ENCODE measurements at regions not wholly inside any gene's neighbourhood (a gene's known extent, or its start where the extent isn't known, plus 50 kb on each side); places are given as distances from the start of the nearest gene placed in this dataset.

DNA sequence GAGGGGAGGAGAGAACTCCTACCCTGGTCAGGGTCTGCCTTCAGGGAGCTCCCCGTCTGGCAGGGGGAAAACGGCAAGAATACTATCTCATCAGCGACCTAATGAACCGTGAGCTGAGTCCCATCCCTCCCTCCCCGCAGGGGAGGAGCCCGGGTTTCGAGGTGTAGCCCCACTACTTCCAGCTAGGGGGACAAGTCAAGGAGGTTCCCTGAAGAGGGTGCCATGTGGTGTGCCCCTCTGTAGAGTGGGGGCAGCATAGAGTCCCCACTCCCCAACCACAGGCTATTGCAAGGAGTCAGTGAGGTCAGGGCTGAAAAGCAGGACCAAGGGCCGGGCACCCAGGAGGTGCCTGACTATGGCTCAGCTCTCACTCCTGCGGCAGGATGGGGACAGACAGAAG, 50.9 kb upstream of the RXRA start:
- Histone ChIP-seq H3K4me2 (ENCODE audit: low read length) (no peak overlapping the region), H3K79me2 (ENCODE audit: insufficient read depth, low read length) (no peaks in the 10 kb centered on the region), H3K4me3 (replicated peaks in 1 of 2; ENCODE audit: low read depth in 1 of 2, low read length in 2 of 2) (no peak overlapping the region), H3K9ac (ENCODE audit: low read length) (no peak overlapping the region), H3K9me2 (ENCODE audit: insufficient read depth) (no peaks in the 10 kb centered on the region), H3K36me3 (ENCODE audit: control insufficient read depth in 1 of 2, insufficient read depth in 2 of 2, low read length in 2 of 2) (no peaks in the 10 kb centered on the region), H2AFZ (ENCODE audit: low read depth, low read length, poor library complexity, severe bottlenecking) (no peak overlapping the region), H3K27ac (ENCODE audit: low read depth, low read length) (no peak overlapping the region), H3K27me3 (ENCODE audit: insufficient read depth, low read length) (no peaks in the 10 kb centered on the region), H3K4me1 (ENCODE audit: control insufficient read depth in 1 of 2, insufficient read depth in 2 of 2, low read length in 2 of 2) (no peaks in the 10 kb centered on the region), H4K20me1 (ENCODE audit: insufficient read depth) (no peaks in the 10 kb centered on the region), H3K9me3 (ENCODE audit: control insufficient read depth in 1 of 2, insufficient read depth in 1 of 2, low read depth in 1 of 2, low read length in 2 of 2) (peaks cover 0 to 5% of the 10 kb centered on the region in 2 experiments; a peak in 1 of 4 replicates)
- ChIA-PET RAD21 (ENCODE audit: low non-redundant PET in 1 of 2, low total read pairs in 2 of 2, uncharacterized antibody in 2 of 2, unreplicated experiment in 2 of 2) (no interaction called here), POLR2A (no interaction called here), CTCF (no interaction called here)
- DNase-seq (ENCODE audit: low read depth, low spot score) (no peak), ATAC-seq (peak; percentile 68)
- TF ChIP-seq EZH2phosphoT487 (IDR thresholded peaks at IDR 0.05; ENCODE audit: borderline replicate concordance) (no peak), CTCF (IDR thresholded peaks at IDR 0.05 in 2 of 3, conservative IDR thresholded peaks at IDR 0.05 in 1 of 3; ENCODE audit: borderline replicate concordance in 1 of 3, insufficient read depth in 1 of 3, low read depth in 2 of 3, low read length in 2 of 3) (peak in 1 of 3 experiments; percentile 2; a peak in 1 of 6 replicates)
- no TSS peak for BruUV-seq (replicated peaks)
- intact Hi-C loops (cut with micrococcal nuclease), result no loop called here

DNA sequence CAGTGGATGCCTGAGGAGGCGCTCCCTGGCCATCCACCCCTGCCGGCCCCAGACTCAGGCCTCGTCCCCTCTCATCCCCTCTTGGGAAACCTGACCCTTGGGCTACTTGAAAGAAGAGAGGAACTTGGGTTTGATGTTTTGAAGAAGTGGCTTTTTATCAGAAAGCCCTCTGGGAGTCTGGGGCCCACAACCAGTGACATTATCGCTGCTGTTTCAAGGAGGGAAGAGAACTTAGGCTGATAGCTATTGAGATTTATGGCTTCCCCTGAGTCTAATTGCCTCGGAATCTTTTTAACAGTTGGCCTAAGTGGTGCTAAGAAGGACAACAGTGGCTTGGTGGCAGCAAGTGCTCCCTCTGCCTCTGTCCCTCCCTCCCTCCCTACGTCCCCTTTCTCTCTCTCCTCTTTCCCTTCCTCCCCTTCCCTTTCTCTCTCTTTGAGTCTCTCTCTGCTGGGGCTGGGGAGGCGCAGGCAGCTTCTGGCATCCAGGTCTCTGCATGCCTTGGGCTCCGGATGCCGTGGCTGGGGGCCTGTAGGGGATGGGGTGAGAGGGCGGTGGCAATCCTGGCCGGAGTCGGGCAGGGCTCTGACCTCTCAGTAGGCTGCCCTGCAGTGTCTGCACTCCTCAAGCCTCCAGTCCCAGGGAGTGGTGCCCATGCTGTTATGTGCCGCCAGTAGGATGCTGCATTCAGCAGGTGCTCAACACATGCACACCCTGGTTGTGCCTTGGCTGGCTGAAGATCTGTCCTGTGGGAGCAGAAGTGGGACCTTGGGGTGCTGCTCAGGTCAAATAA, 49.6 kb upstream of the RXRA start:
- BruUV-seq (replicated peaks), result no TSS peak
- CTCF ChIA-PET, result no interaction called here
- TF ChIP-seq, protein P1, sequence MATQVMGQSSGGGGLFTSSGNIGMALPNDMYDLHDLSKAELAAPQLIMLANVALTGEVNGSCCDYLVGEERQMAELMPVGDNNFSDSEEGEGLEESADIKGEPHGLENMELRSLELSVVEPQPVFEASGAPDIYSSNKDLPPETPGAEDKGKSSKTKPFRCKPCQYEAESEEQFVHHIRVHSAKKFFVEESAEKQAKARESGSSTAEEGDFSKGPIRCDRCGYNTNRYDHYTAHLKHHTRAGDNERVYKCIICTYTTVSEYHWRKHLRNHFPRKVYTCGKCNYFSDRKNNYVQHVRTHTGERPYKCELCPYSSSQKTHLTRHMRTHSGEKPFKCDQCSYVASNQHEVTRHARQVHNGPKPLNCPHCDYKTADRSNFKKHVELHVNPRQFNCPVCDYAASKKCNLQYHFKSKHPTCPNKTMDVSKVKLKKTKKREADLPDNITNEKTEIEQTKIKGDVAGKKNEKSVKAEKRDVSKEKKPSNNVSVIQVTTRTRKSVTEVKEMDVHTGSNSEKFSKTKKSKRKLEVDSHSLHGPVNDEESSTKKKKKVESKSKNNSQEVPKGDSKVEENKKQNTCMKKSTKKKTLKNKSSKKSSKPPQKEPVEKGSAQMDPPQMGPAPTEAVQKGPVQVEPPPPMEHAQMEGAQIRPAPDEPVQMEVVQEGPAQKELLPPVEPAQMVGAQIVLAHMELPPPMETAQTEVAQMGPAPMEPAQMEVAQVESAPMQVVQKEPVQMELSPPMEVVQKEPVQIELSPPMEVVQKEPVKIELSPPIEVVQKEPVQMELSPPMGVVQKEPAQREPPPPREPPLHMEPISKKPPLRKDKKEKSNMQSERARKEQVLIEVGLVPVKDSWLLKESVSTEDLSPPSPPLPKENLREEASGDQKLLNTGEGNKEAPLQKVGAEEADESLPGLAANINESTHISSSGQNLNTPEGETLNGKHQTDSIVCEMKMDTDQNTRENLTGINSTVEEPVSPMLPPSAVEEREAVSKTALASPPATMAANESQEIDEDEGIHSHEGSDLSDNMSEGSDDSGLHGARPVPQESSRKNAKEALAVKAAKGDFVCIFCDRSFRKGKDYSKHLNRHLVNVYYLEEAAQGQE (IDR thresholded peaks at IDR 0.05; ENCODE audit: low read depth), result no peak
- no peak for TF ChIP-seq SIN3A (IDR thresholded peaks at IDR 0.05; ENCODE audit: low read depth)
- no peak for TF ChIP-seq FOSL1 (IDR thresholded peaks at IDR 0.05; ENCODE audit: low read depth)
- no peak for TF ChIP-seq YY1 (IDR thresholded peaks at IDR 0.05; ENCODE audit: extremely low read depth, insufficient replicate concordance, low read depth, low read length)
- TF ChIP-seq MAX (IDR thresholded peaks at IDR 0.05), result no peak
- TF ChIP-seq JUND (IDR thresholded peaks at IDR 0.05), result no peak
- TF ChIP-seq CTCF (IDR thresholded peaks at IDR 0.05 in 2 of 3, conservative IDR thresholded peaks at IDR 0.05 in 1 of 3; ENCODE audit: borderline replicate concordance in 1 of 3, insufficient read depth in 1 of 3, low read depth in 2 of 3, low read length in 2 of 3), result no peak
- TF ChIP-seq RAD21 (IDR thresholded peaks at IDR 0.05; ENCODE audit: low read depth), result no peak
- TF ChIP-seq, protein P2, sequence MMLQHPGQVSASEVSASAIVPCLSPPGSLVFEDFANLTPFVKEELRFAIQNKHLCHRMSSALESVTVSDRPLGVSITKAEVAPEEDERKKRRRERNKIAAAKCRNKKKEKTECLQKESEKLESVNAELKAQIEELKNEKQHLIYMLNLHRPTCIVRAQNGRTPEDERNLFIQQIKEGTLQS (IDR thresholded peaks at IDR 0.05), result no peak

More for the DNA sequence above, 49.6 kb upstream of the RXRA start:
- H3K9me2 ChIP-seq (ENCODE audit: insufficient read depth), result no peaks in the 10 kb centered on the region
- no peak overlapping the region for H3K27ac ChIP-seq (ENCODE audit: low read depth, low read length)
- peaks cover 0 to 5% of the 10 kb centered on the region in 2 experiments; a peak in 1 of 4 replicates for H3K9me3 ChIP-seq (ENCODE audit: control insufficient read depth in 1 of 2, insufficient read depth in 1 of 2, low read depth in 1 of 2, low read length in 2 of 2)
- DNase-seq (ENCODE audit: low read depth, low spot score) (no peak), ATAC-seq (no peak)
- intact Hi-C loops (cut with micrococcal nuclease), result no loop called here
- H3K79me2 ChIP-seq (ENCODE audit: insufficient read depth, low read length), result no peaks in the 10 kb centered on the region
- no peaks in the 10 kb centered on the region for H3K27me3 ChIP-seq (ENCODE audit: insufficient read depth, low read length)
- POLR2A ChIA-PET, result no interaction called here
- no peaks in the 10 kb centered on the region for H4K20me1 ChIP-seq (ENCODE audit: insufficient read depth)
- H3K9ac ChIP-seq (ENCODE audit: low read length), result no peak overlapping the region
- H2AFZ ChIP-seq (ENCODE audit: low read depth, low read length, poor library complexity, severe bottlenecking), result no peak overlapping the region
- no peaks in the 10 kb centered on the region for H3K36me3 ChIP-seq (ENCODE audit: control insufficient read depth in 1 of 2, insufficient read depth in 2 of 2, low read length in 2 of 2)
- no peak overlapping the region for H3K4me3 ChIP-seq (replicated peaks in 1 of 2; ENCODE audit: low read depth in 1 of 2, low read length in 2 of 2)
- RAD21 ChIA-PET (ENCODE audit: low non-redundant PET in 1 of 2, low total read pairs in 2 of 2, uncharacterized antibody in 2 of 2, unreplicated experiment in 2 of 2), result no interaction called here
- H3K4me1 ChIP-seq (ENCODE audit: control insufficient read depth in 1 of 2, insufficient read depth in 2 of 2, low read length in 2 of 2), result no peaks in the 10 kb centered on the region
- H3K4me2 ChIP-seq (ENCODE audit: low read length), result no peak overlapping the region
